ENCODE measurements at regions not wholly inside any gene's neighbourhood (a gene's known extent, or its start where the extent isn't known, plus 50 kb on each side); places are given as distances from the start of the nearest gene placed in this dataset.

DNA sequence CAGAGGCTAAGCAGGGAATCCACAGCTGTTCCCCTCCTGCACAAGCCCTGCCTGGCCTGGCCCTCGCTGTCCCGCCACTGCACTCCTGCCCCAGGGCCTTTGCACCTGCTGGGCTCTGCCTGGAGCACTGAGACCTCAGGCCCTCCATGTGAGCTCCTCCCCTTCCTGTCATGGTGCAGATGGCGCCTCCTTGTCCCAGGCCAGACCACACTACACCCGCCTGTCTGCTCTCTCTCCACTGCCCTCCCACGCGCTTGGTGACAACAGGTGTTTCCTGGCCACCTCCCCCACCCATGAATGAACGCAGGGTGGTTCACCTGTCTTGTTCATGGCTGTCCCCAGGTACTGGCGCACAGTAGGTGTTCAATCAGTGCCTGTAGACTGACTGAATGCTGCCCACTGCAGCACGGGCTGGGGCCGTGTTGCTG is 82.9 kb downstream of the NCOR2 start:
- in situ Hi-C loops (cut with MboI) = no loop called here
- H3K9me3 ChIP-seq (replicated peaks; ENCODE audit: control insufficient read depth, insufficient read depth, low read length) = no peaks in the 10 kb centered on the region
- ATAC-seq (peak; percentile 30), FAIRE-seq (peak; percentile 86), DNase-seq (ENCODE audit: low read depth, low spot score) (no peak)
- H3K27me3 ChIP-seq (replicated peaks in 1 of 2; ENCODE audit: control insufficient read depth in 2 of 2, insufficient read depth in 2 of 2, low read length in 1 of 2) = no peaks in the 10 kb centered on the region
- ChIA-PET CTCF (no interaction called here), POLR2A (interaction anchor here (4.0 kb wide), 1 partner anchor 9 kb away, joined by 15 read pairs; no protein-coding TSS in a partner anchor), SMC1A (ENCODE audit: uncharacterized antibody, unreplicated experiment) (interaction anchor here (1.7 kb wide), 2 partner anchors 10 to 31 kb away, joined by 4 to 7 read pairs; no protein-coding TSS in a partner anchor), RAD21 (ENCODE audit: unreplicated experiment) (interaction anchor here (1.6 kb wide), 1 partner anchor 9 kb away, joined by 7 read pairs; no protein-coding TSS in a partner anchor)
- H3K79me2 ChIP-seq (ENCODE audit: control insufficient read depth, insufficient read depth, low read length) = peaks cover 8% of the 10 kb centered on the region
- no peak overlapping the region for H3K4me2 ChIP-seq (ENCODE audit: control insufficient read depth, insufficient read depth)
- WGBS (ENCODE audit: insufficient coverage, insufficient replicate concordance, low lambda C conversion rate, missing lambda C conversion rate) = 51% methylated on average over 10 of the region's 10 CpGs
- H3K36me3 ChIP-seq (ENCODE audit: control insufficient read depth in 2 of 2, insufficient read depth in 2 of 2, low read length in 1 of 2) = peaks cover 3 to 40% of the 10 kb centered on the region in 2 experiments; a peak in 3 of 4 replicates
- BruUV-seq (replicated peaks) = no TSS peak
- intact Hi-C loops (cut with micrococcal nuclease; ENCODE audit: unreplicated experiment) = loop anchor here (5.0 kb wide), 2 partner anchors 83 to 288 kb away; partner anchors contain the start of gene NCOR2
- H3K27ac ChIP-seq (ENCODE audit: control insufficient read depth, insufficient read depth) = peak overlapping the region; percentile 50
- H3K4me1 ChIP-seq (ENCODE audit: control insufficient read depth, insufficient read depth, low read length) = peaks cover 46% of the 10 kb centered on the region
- H3K4me3 ChIP-seq = no peak overlapping the region
- no peak overlapping the region; the same call in 1 of the 2 replicates for H3K9ac ChIP-seq (ENCODE audit: control insufficient read depth, insufficient read depth, low read length)
- H4K20me1 ChIP-seq (ENCODE audit: control insufficient read depth, insufficient read depth) = no peaks in the 10 kb centered on the region
- H2AFZ ChIP-seq (ENCODE audit: control insufficient read depth, low read depth, low read length) = no peak overlapping the region
- TF ChIP-seq ZNF384 (IDR thresholded peaks at IDR 0.05; ENCODE audit: borderline replicate concordance, low read depth, low read length) (no peak), EED (IDR thresholded peaks at IDR 0.05; ENCODE audit: low read depth) (peak; percentile 49; the same call in 1 of the 2 replicates), CBX5 (IDR thresholded peaks at IDR 0.05; ENCODE audit: low read depth) (no peak), MXI1 (IDR thresholded peaks at IDR 0.05; ENCODE audit: low read depth, low read length) (no peak), SMARCA5 (IDR thresholded peaks at IDR 0.05) (peak; percentile 83; the same call in 1 of the 2 replicates), YY1 (IDR thresholded peaks at IDR 0.05; ENCODE audit: low read depth, low read length) (peak; percentile 64), SMAD1 (IDR thresholded peaks at IDR 0.05; ENCODE audit: low read depth, partially characterized antibody) (no peak), BHLHE40 (IDR thresholded peaks at IDR 0.05; ENCODE audit: borderline replicate concordance in 1 of 2, low read depth in 2 of 2, low read length in 1 of 2) (peak in 1 of 2 experiments; percentile 20; a peak in 1 of 4 replicates), TCF3 (IDR thresholded peaks at IDR 0.05; ENCODE audit: borderline replicate concordance, insufficient read depth, low read depth, low read length) (peak; percentile 99), POU2F2 (IDR thresholded peaks at IDR 0.05; ENCODE audit: borderline replicate concordance, low read depth, low read length) (peak; percentile 53; the same call in 1 of the 3 replicates), CREM (IDR thresholded peaks at IDR 0.05; ENCODE audit: low read depth) (peak; percentile 52; the same call in 1 of the 2 replicates), SRF (IDR thresholded peaks at IDR 0.05; ENCODE audit: low read depth in 2 of 2, low read length in 2 of 2) (no peak), MEF2A (IDR thresholded peaks at IDR 0.05; ENCODE audit: insufficient read depth, low read depth, low read length) (0 out of 2 replicates have a peak, but pooled peaks have one; percentile 18), ZNF207 (IDR thresholded peaks at IDR 0.05; ENCODE audit: borderline replicate concordance) (no peak), CEBPB (IDR thresholded peaks at IDR 0.05; ENCODE audit: borderline replicate concordance in 1 of 2, low read depth in 2 of 2, low read length in 2 of 2) (no peak), SP1 (IDR thresholded peaks at IDR 0.05; ENCODE audit: low read depth, low read length) (peak; percentile 41), RUNX3 (IDR thresholded peaks at IDR 0.05; ENCODE audit: low read length) (peak; percentile 89), IKZF1 (conservative IDR thresholded peaks at IDR 0.05) (peak; percentile 27; the same call in 1 of the 2 replicates), RB1 (IDR thresholded peaks at IDR 0.05; ENCODE audit: borderline replicate concordance) (no peak), IRF4 (IDR thresholded peaks at IDR 0.05; ENCODE audit: low read depth, low read length) (0 out of 2 replicates have a peak, but pooled peaks have one; percentile 40), PAX5 (IDR thresholded peaks at IDR 0.05; ENCODE audit: borderline replicate concordance, low read depth, low read length) (peak; percentile 72; the same call in 1 of the 2 replicates), HDGF (IDR thresholded peaks at IDR 0.05) (no peak), DPF2 (IDR thresholded peaks at IDR 0.05) (peak; percentile 98)
- TF ChIP-seq, protein P1, sequence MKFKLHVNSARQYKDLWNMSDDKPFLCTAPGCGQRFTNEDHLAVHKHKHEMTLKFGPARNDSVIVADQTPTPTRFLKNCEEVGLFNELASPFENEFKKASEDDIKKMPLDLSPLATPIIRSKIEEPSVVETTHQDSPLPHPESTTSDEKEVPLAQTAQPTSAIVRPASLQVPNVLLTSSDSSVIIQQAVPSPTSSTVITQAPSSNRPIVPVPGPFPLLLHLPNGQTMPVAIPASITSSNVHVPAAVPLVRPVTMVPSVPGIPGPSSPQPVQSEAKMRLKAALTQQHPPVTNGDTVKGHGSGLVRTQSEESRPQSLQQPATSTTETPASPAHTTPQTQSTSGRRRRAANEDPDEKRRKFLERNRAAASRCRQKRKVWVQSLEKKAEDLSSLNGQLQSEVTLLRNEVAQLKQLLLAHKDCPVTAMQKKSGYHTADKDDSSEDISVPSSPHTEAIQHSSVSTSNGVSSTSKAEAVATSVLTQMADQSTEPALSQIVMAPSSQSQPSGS (IDR thresholded peaks at IDR 0.05; ENCODE audit: low read length) = peak; percentile 32; the same call in 1 of the 2 replicates
- TF ChIP-seq, protein P2, sequence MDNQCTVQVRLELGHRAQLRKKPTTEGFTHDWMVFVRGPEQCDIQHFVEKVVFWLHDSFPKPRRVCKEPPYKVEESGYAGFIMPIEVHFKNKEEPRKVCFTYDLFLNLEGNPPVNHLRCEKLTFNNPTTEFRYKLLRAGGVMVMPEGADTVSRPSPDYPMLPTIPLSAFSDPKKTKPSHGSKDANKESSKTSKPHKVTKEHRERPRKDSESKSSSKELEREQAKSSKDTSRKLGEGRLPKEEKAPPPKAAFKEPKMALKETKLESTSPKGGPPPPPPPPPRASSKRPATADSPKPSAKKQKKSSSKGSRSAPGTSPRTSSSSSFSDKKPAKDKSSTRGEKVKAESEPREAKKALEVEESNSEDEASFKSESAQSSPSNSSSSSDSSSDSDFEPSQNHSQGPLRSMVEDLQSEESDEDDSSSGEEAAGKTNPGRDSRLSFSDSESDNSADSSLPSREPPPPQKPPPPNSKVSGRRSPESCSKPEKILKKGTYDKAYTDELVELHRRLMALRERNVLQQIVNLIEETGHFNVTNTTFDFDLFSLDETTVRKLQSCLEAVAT (IDR thresholded peaks at IDR 0.05) = no peak

All from GM12878 (cell line).